VCaP (cell line): ENCODE measurements at regions not wholly inside any gene's neighbourhood (a gene's known extent, or its start where the extent isn't known, plus 50 kb on each side); places are given as distances from the start of the nearest gene placed in this dataset.
"Not testable (repeated sequence)": the region's sequence is repeated elsewhere in the genome, so short reads cannot be mapped to it uniquely, and the experiment has no call there.

Experiments
- H3K27ac ChIP-seq: fragments of 450-650 bp; 2 replicates; pipeline ENCODE4 v1.5.1; 2017
- TF ChIP-seq, protein P1 (sequence below): fragments of 450-650 bp; conservative IDR thresholded peaks from 2 replicates; pipeline ENCODE4 v1.5.1; 2017; ENCODE audit warnings: mild to moderate bottlenecking, moderate library complexity

DNA sequence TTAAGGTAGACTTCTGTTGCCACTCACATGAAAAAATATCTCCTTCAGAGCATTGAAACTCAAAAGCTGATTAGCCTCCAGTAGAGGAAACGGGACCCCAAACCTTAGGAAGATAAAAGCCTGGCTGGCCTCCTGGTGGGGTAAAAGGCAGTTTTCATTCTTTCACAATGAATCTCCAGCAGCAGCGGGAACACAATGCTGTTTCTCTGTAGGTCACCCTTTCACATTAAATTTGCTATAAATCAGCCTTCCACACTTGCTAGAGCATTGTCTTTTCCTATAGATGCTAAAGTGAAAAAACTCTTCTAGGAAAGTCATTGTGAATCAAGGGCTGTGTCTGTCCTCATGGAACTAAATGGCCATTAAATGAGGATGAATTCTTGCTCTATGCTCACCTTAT lies 207.3 kb upstream of the MAGEB2 start:
- TF ChIP-seq, protein P1, sequence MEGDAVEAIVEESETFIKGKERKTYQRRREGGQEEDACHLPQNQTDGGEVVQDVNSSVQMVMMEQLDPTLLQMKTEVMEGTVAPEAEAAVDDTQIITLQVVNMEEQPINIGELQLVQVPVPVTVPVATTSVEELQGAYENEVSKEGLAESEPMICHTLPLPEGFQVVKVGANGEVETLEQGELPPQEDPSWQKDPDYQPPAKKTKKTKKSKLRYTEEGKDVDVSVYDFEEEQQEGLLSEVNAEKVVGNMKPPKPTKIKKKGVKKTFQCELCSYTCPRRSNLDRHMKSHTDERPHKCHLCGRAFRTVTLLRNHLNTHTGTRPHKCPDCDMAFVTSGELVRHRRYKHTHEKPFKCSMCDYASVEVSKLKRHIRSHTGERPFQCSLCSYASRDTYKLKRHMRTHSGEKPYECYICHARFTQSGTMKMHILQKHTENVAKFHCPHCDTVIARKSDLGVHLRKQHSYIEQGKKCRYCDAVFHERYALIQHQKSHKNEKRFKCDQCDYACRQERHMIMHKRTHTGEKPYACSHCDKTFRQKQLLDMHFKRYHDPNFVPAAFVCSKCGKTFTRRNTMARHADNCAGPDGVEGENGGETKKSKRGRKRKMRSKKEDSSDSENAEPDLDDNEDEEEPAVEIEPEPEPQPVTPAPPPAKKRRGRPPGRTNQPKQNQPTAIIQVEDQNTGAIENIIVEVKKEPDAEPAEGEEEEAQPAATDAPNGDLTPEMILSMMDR = no peak
- no peak overlapping the region for H3K27ac ChIP-seq

DNA sequence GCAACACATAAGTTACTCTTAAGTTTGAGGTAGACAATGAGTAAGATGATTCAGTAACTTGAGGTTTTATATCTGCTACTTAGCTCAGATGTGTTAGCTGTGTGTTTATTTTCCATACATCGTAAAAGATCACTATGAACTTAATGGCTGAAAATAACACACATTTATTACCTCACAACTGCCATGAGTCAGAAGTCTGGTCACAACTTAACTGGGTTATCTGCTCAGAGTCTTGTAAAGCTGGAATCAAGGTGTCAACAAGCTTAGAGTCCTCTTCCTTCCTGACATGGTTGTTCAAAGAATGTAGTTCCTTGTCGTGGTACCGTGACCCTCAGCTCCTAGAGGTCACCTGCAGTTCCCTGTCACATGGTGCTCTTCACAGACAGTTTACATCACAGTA lies 204.9 kb upstream of the MAGEB2 start:
- H3K27ac ChIP-seq = no peak overlapping the region
- TF ChIP-seq, protein P1 = no peak

DNA sequence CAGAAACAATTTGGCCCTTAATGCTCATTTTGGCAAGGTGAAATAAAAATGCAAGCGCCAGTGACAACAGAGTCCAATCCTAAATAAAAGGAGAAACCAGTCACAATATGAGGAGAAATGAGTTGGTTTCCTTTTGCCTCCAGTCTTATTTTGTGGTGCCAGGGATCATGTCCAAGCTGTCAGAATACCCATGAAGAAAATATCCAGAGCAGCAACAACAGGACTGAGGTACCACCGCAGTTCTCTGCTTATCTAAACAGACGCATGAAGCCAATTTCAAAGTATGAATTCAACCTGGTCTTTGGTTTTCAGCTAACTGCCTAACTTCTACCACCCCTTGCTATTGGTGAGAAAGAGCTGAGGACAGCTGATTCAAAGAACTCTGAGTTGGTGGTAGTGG lies 199.9 kb upstream of the MAGEB2 start:
- TF ChIP-seq, protein P1 = no peak
- H3K27ac ChIP-seq = no peak overlapping the region

DNA sequence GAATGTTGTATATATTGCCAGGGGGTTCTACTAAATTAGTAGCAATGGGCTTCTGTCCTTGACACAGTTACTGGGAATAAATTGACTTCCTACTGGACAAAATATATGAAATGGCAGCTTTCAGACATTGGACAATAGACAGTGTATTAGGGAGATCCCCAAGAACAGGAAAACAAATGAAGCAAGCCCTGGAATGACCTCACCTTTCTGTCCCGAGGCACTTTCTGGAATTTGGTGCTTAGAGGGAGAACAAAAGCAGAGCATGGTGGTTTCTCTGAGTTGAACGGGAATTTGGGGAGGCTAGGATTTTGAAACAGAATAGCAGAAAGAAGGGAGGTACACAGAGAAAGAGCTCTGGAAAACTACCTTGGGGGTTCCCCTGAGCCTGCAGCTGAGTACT lies 187.7 kb upstream of the MAGEB2 start:
- no peak overlapping the region for H3K27ac ChIP-seq
- TF ChIP-seq, protein P1 = no peak

DNA sequence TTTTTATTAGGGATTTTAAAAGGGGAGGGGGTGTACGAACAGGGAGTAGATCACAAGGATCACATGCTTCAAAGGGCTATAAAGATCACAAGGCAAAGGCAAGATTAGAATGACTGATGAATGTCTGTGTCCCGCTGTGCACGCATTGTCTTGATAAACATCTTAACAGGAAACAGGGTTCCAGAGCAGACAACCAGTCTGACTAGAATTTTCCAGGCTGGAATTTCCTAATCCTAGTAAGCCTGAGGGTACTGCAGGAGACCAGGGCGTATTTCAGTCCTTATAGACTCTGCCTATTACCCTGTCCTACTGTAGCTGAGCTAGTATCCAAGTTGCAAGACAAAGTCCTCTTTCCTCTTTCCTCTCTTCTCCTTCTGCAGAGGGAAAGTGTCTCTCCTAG lies 179.0 kb upstream of the MAGEB2 start:
- H3K27ac ChIP-seq = not testable (repeated sequence)

DNA sequence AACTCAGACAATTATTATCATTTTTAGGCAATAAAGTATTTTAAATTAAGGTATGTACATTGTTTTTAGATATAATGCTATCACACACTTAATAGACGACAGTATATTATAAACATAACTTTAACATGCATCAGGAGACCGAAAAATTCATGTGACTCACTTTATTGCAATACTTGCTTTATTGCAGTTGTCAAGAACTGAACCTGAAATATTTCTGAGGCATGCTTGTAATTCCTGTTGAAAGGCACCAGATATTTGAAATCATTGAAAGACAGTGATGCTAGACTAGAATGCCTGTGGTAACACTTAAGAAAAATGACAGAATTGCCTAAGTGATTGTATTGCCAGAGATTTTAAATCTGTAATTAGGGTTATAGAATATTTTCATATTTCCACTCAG lies 175.6 kb upstream of the MAGEB2 start:
- no peak overlapping the region for H3K27ac ChIP-seq
- TF ChIP-seq, protein P1 = no peak

DNA sequence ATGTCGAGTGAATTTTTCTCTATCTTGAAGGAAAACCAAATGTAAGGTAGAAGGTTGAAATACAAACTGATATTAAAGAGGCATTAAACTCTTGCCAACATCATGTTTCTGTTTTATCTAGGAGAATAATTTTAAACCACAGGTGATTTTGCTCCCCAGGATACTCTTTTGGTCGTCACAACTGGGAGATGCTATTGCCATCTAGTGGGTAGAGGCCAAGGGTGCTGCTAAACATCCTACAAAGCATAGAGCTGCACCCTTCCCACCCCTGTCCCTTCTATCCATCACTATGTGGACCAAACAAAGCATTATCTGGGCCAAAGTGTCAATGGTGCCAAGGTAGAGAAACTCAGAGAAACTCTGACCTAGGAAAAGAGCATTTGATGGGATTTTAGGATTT lies 154.6 kb upstream of the MAGEB2 start:
- TF ChIP-seq, protein P1 = peak; percentile 73
- peak overlapping the region; percentile 34; the same call in 1 of the 2 replicates for H3K27ac ChIP-seq

DNA sequence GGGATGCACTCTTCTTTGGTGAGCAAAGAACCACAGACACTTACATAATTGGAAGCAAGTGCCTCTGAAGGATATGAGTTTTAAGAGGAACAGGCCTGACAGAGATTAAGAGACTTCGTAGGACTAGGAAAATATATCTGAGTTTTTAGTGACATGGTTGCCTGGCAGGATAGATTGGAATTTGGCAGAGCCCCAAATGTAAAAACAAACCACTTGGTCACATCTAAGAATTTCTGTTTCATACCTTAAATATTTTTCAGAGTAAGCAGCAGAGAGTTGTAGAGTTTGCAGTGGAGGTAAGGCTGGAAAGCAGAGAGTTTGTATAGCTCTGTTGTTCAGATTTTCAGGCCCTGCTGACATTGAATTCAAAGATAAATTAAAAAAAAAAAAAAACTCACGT lies 150.1 kb upstream of the MAGEB2 start:
- TF ChIP-seq, protein P1 = no peak
- H3K27ac ChIP-seq = no peak overlapping the region
